IMR-90 (cell line): ENCODE measurements at regions not wholly inside any gene's neighbourhood (a gene's known extent, or its start where the extent isn't known, plus 50 kb on each side); places are given as distances from the start of the nearest gene placed in this dataset.

Experiments used
- ATAC-seq: fragments of 200-7000 bp; cut with Tn5 transposase; 2 replicates; pipeline ENCODE4 v1.9.1; 2020; ENCODE audit warnings: low read depth, mild to moderate bottlenecking, moderate library complexity
- BruUV-seq: library from RNA; stranded (reverse); fragments of 400-500 nt; replicated peaks from 2 replicates; lab custom pipeline; 2021; lab: Mats Ljungman, UMichigan
- CTCF ChIA-PET: fragments of 300-600 bp; formaldehyde crosslinking; extraction: SDS; loops from one replicate; lab custom pipeline; 2021; ENCODE audit warnings: antibody characterized with exemption; lab: Yijun Ruan, JAX
- POLR2A ChIA-PET: fragments of 300-600 bp; sonication (Branson Sonifier 250); formaldehyde crosslinking; loops from one replicate; lab custom pipeline; 2022; ENCODE audit warnings: antibody characterized with exemption; ENCODE audit not compliant: unreplicated experiment; lab: Charles Lee
- DNase-seq: peaks from one replicate; pipeline ENCODE4 v3.0.0; 2013
- H2AFZ ChIP-seq: replicated peaks from 2 replicates; pipeline ENCODE3; 2013; ENCODE audit warnings: low read length, mild to moderate bottlenecking; ENCODE audit not compliant: poor library complexity
- H2AK5ac ChIP-seq: 2 replicates; pipeline ENCODE4 v1.6.1; 2013; ENCODE audit warnings: low read depth, low read length, inconsistent platforms
- H2AK9ac ChIP-seq: replicated peaks from 2 replicates; pipeline ENCODE3; 2013; ENCODE audit warnings: mild to moderate bottlenecking, low read depth, low read length, moderate library complexity; ENCODE audit not compliant: poor library complexity
- H2BK120ac ChIP-seq: 2 replicates; pipeline ENCODE4 v1.6.1; 2013; ENCODE audit warnings: low read depth, low read length, inconsistent platforms
- H2BK15ac ChIP-seq: 3 replicates; pipeline ENCODE4 v1.6.1; 2013; ENCODE audit warnings: low read depth, low read length, inconsistent platforms
- H2BK20ac ChIP-seq: 2 replicates; pipeline ENCODE4 v1.6.1; 2013; ENCODE audit warnings: low read depth, mild to moderate bottlenecking, inconsistent platforms, low read length, moderate library complexity
- H2BK5ac ChIP-seq: 2 replicates; pipeline ENCODE4 v1.6.1; 2013; ENCODE audit warnings: mild to moderate bottlenecking, low read depth, low read length, inconsistent platforms; ENCODE audit not compliant: poor library complexity, severe bottlenecking
- H3K14ac ChIP-seq: replicated peaks from 2 replicates; pipeline ENCODE4 v1.6.1; 2013; ENCODE audit warnings: low read depth, low read length, inconsistent platforms
- H3K18ac ChIP-seq: 2 replicates; pipeline ENCODE4 v1.6.1; 2013; ENCODE audit warnings: low read depth, low read length, control low read depth
- H3K23ac ChIP-seq: 2 replicates; pipeline ENCODE4 v1.6.1; 2013; ENCODE audit warnings: low read depth, low read length, inconsistent platforms
- H3K27ac ChIP-seq: 2 replicates; pipeline ENCODE4 v1.5.1; 2013; ENCODE audit warnings: mild to moderate bottlenecking, control low read depth, low read length; ENCODE audit not compliant: insufficient read depth
- H3K27me3 ChIP-seq: 2 replicates; pipeline ENCODE4 v1.6.1; 2013; ENCODE audit warnings: low read length; ENCODE audit not compliant: control insufficient read depth, insufficient read depth
- H3K36me3 ChIP-seq: 2 replicates; pipeline ENCODE4 v1.6.1; 2013; ENCODE audit warnings: low read length, mixed read lengths; ENCODE audit not compliant: control insufficient read depth, insufficient read depth
- H3K4ac ChIP-seq: 2 replicates; pipeline ENCODE4 v1.6.1; 2013; ENCODE audit warnings: low read depth, low read length, inconsistent platforms
- H3K4me1 ChIP-seq: 2 replicates; pipeline ENCODE4 v1.6.1; 2013; ENCODE audit warnings: low read length, mixed read lengths; ENCODE audit not compliant: control insufficient read depth, insufficient read depth
- H3K4me2 ChIP-seq: 2 replicates; pipeline ENCODE4 v1.6.1; 2013; ENCODE audit warnings: low read depth, mild to moderate bottlenecking, control low read depth, low read length, moderate library complexity
- H3K4me3 ChIP-seq: 2 replicates; pipeline ENCODE4 v1.5.1; 2013; ENCODE audit warnings: low read depth, mild to moderate bottlenecking, control low read depth, low read length, moderate library complexity; ENCODE audit not compliant: insufficient read depth
- H3K56ac ChIP-seq: 2 replicates; pipeline ENCODE4 v1.6.1; 2013; ENCODE audit warnings: low read length, inconsistent platforms; ENCODE audit not compliant: insufficient read depth; ENCODE audit errors: extremely low read depth
- H3K79me1 ChIP-seq, 2 experiments: 2 replicates each; pipeline ENCODE4 v1.6.1; 2013; ENCODE audit warnings: low read length in 2 of 2, inconsistent platforms in 1 of 2, low read depth in 1 of 2
- H3K9ac ChIP-seq: 2 replicates; pipeline ENCODE4 v1.6.1; 2013; ENCODE audit warnings: low read depth, low read length, control low read depth
- H3K9me1 ChIP-seq: 2 replicates; pipeline ENCODE4 v1.6.1; 2013; ENCODE audit warnings: low read length, inconsistent platforms; ENCODE audit not compliant: insufficient read depth
- H3K9me3 ChIP-seq: 2 replicates; pipeline ENCODE4 v1.6.1; 2013; ENCODE audit warnings: low read length; ENCODE audit not compliant: control insufficient read depth, insufficient read depth
- H4K20me1 ChIP-seq: 2 replicates; pipeline ENCODE4 v1.6.1; 2013; ENCODE audit warnings: low read length, inconsistent platforms; ENCODE audit not compliant: insufficient read depth
- H4K5ac ChIP-seq: 2 replicates; pipeline ENCODE4 v1.6.1; 2013; ENCODE audit warnings: mild to moderate bottlenecking, low read depth, low read length, control low read depth
- H4K8ac ChIP-seq, 2 experiments: 2 replicates each; pipeline ENCODE4 v1.6.1; 2013; ENCODE audit warnings: low read depth in 2 of 2, low read length in 2 of 2, control low read depth in 1 of 2, inconsistent platforms in 1 of 2
- H4K91ac ChIP-seq: 2 replicates; pipeline ENCODE4 v1.6.1; 2013; ENCODE audit warnings: low read depth, low read length, inconsistent platforms; ENCODE audit not compliant: insufficient read depth
- BHLHE40 ChIP-seq: fragments of 150-350 bp; IDR thresholded peaks from 2 replicates; pipeline ENCODE4 v1.6.1; 2016; ENCODE audit warnings: mild to moderate bottlenecking, low read depth, low read length
- CHD1 ChIP-seq: IDR thresholded peaks from 2 replicates; pipeline ENCODE4 v1.6.1; 2012; ENCODE audit warnings: low read depth, low read length, improper control_type of control experiment
- CTCF ChIP-seq: conservative IDR thresholded peaks from 2 replicates; pipeline ENCODE4 v1.5.1; 2012; ENCODE audit warnings: mild to moderate bottlenecking, low read depth, low read length, improper control_type of control experiment
- ELK1 ChIP-seq: fragments of 150-350 bp; IDR thresholded peaks from 2 replicates; pipeline ENCODE4 v1.6.1; 2016; ENCODE audit warnings: low read depth, mild to moderate bottlenecking, low read length, moderate library complexity, borderline replicate concordance
- FOS ChIP-seq: fragments of 150-350 bp; IDR thresholded peaks from 2 replicates; pipeline ENCODE4 v1.6.1; 2016; ENCODE audit warnings: low read depth, low read length
- MAFK ChIP-seq: IDR thresholded peaks from 2 replicates; pipeline ENCODE4 v1.6.1; 2012; ENCODE audit warnings: low read depth, low read length, improper control_type of control experiment
- MAZ ChIP-seq: IDR thresholded peaks from 2 replicates; pipeline ENCODE4 v1.6.1; 2012; ENCODE audit warnings: low read depth, mild to moderate bottlenecking, low read length, improper control_type of control experiment, moderate library complexity, borderline replicate concordance
- MXI1 ChIP-seq: IDR thresholded peaks from 2 replicates; pipeline ENCODE4 v1.6.1; 2012; ENCODE audit warnings: low read depth, mild to moderate bottlenecking, low read length, moderate library complexity, borderline replicate concordance
- NFE2L2 ChIP-seq: fragments of 150-350 bp; IDR thresholded peaks from 2 replicates; pipeline ENCODE4 v1.6.1; 2016; ENCODE audit warnings: low read depth, mild to moderate bottlenecking, low read length
- POLR2A ChIP-seq: IDR thresholded peaks from 2 replicates; pipeline ENCODE4 v1.6.1; 2012; ENCODE audit warnings: mild to moderate bottlenecking, low read depth, low read length
- RAD21 ChIP-seq: IDR thresholded peaks from 2 replicates; pipeline ENCODE4 v1.6.1; 2012; ENCODE audit warnings: low read length, improper control_type of control experiment
- RCOR1 ChIP-seq: IDR thresholded peaks from 2 replicates; pipeline ENCODE4 v1.6.1; 2012; ENCODE audit warnings: mild to moderate bottlenecking, low read length, improper control_type of control experiment; ENCODE audit not compliant: insufficient replicate concordance
- RFX5 ChIP-seq: IDR thresholded peaks from 2 replicates; pipeline ENCODE4 v1.8.0; 2012; ENCODE audit warnings: low read depth, mild to moderate bottlenecking, low read length, moderate library complexity
- SMC3 ChIP-seq: fragments of 150-350 bp; IDR thresholded peaks from 2 replicates; pipeline ENCODE4 v1.6.1; 2016; ENCODE audit warnings: low read depth, mild to moderate bottlenecking, antibody characterized with exemption, low read length, moderate library complexity
- USF2 ChIP-seq: fragments of 150-350 bp; IDR thresholded peaks from 2 replicates; pipeline ENCODE4 v1.6.1; 2017; ENCODE audit warnings: mild to moderate bottlenecking, antibody characterized with exemption, low read length, low read depth
- WGBS, 2 experiments: methylation state at CpG; one replicate each; pipeline versions ENCODE4 v1.1.5 to v1.1.7; 2013; ENCODE audit warnings: missing lambda C conversion rate in 2 of 2; ENCODE audit not compliant: insufficient read length in 1 of 2; ENCODE audit errors: extremely low coverage in 2 of 2; 5-methylcytosine and 5-hydroxymethylcytosine counted together
- dilution Hi-C: fragments of 300-500 bp; cut with HindIII; formaldehyde crosslinking; loops from one replicate; pipeline ENCODE4 v1.14.3; 2018; ENCODE audit warnings: low sequenced_read_pairs; ENCODE audit not compliant: unreplicated experiment
- in situ Hi-C: fragments of 300-500 bp; cut with MboI; formaldehyde crosslinking; loops from 3 replicates; pipeline ENCODE4 v1.14.3; 2019; ENCODE audit warnings: low sequenced_read_pairs, inconsistent platforms, mixed read lengths
- intact Hi-C: fragments of 100-400 bp; cut with micrococcal nuclease; formaldehyde crosslinking; loops from 2 replicates; pipeline ENCODE4 v1.10.0; 2022

- no peaks in the 10 kb centered on the region for H3K4me1 ChIP-seq
- H3K79me1 ChIP-seq, result no peaks in the 10 kb centered on the region
- no peak overlapping the region for H3K27ac ChIP-seq
- dilution Hi-C loops, result no loop called here
- no peak overlapping the region for H3K23ac ChIP-seq
- no peak overlapping the region for H3K4ac ChIP-seq
- H3K18ac ChIP-seq, result no peak overlapping the region
- no CpG with 5 or more reads among the region's 2 CpGs for WGBS, 2 experiments
- ATAC-seq, result no peak
- H2BK20ac ChIP-seq, result no peak overlapping the region
- ChIA-PET POLR2A (no interaction called here), CTCF (no interaction called here)
- no peaks in the 10 kb centered on the region for H3K27me3 ChIP-seq
- no TSS peak for BruUV-seq
- H2BK120ac ChIP-seq, result no peak overlapping the region
- H2BK15ac ChIP-seq, result no peak overlapping the region
- no peak overlapping the region for H2AFZ ChIP-seq
- no peak overlapping the region for H3K14ac ChIP-seq
- peaks cover 11% of the 10 kb centered on the region for H3K9me3 ChIP-seq
- no peak overlapping the region for H3K4me2 ChIP-seq
- no peaks in the 10 kb centered on the region for H4K20me1 ChIP-seq
- intact Hi-C loops, result no loop called here
- H3K56ac ChIP-seq, result no peak overlapping the region
- no peak overlapping the region for H3K9ac ChIP-seq
- no peak overlapping the region for H4K5ac ChIP-seq
- in situ Hi-C loops, result no loop called here
- H3K4me3 ChIP-seq, result no peak overlapping the region
- no peak for DNase-seq
- no peak overlapping the region for H4K8ac ChIP-seq
- H2AK9ac ChIP-seq, result no peak overlapping the region
- TF ChIP-seq SMC3 (no peak), BHLHE40 (no peak), NFE2L2 (no peak), MAFK (no peak), MAZ (no peak), POLR2A (no peak), RAD21 (no peak), FOS (no peak), RFX5 (no peak), CTCF (no peak), MXI1 (no peak), CHD1 (no peak), USF2 (no peak), ELK1 (no peak), RCOR1 (no peak)
- H2AK5ac ChIP-seq, result no peak overlapping the region
- H4K91ac ChIP-seq, result no peak overlapping the region
- H3K9me1 ChIP-seq, result no peaks in the 10 kb centered on the region
- no peak overlapping the region for H2BK5ac ChIP-seq
- H3K36me3 ChIP-seq, result no peaks in the 10 kb centered on the region
Measured at GRCh38 chr10:117876210-117876609, 170.5 kb downstream of the RAB11FIP2 start.
